Adrenal gland (tissue), 5 donors: ENCODE measurements at regions not wholly inside any gene's neighbourhood (a gene's known extent, or its start where the extent isn't known, plus 50 kb on each side); places are given as distances from the start of the nearest gene placed in this dataset.

ENCODE experiments used
- CTCF ChIP-seq, 6 experiments: fragments of 450-650 bp in 4 of 6; fragments of 200-600 bp in 2 of 6; sonication (generic) in 1 of 6; IDR thresholded peaks; 1 replicate in 5 of 6; 2 replicates in 1 of 6; pipeline versions ENCODE4 v1.5.1 to v1.8.0; 2016 to 2021; ENCODE audit warnings: antibody characterized with exemption in 6 of 6, mild to moderate bottlenecking in 2 of 6, moderate library complexity in 1 of 6
- POLR2A ChIP-seq, 2 donors: fragments of 450-650 bp; IDR thresholded peaks; one replicate each; pipeline ENCODE4 v1.6.1; 2017; ENCODE audit warnings: antibody characterized with exemption in 2 of 2, mild to moderate bottlenecking in 2 of 2, moderate library complexity in 1 of 2
- donor health status: DM: no; HTN: no; CAD: no.

- TF ChIP-seq POLR2A (IDR thresholded peaks at IDR 0.05) = no peak
- no peak for TF ChIP-seq CTCF (IDR thresholded peaks at IDR 0.05)
These were observed 626.1 kb downstream of the DHX35 start for GRCh38 chr20:39588148-39588757.
